ENCODE measurements at regions not wholly inside any gene's neighbourhood (a gene's known extent, or its start where the extent isn't known, plus 50 kb on each side); places are given as distances from the start of the nearest gene placed in this dataset.

- TF ChIP-seq YY1 (IDR thresholded peaks at IDR 0.05; ENCODE audit: insufficient read depth, insufficient read length) (no peak), ZNF274 (IDR thresholded peaks at IDR 0.05; ENCODE audit: low read depth, low read length) (no peak), SUZ12 (IDR thresholded peaks at IDR 0.05; ENCODE audit: extremely low read depth, insufficient read depth, insufficient read length) (no peak)
Measured at GRCh38 chr4:181760560-181760959, 482.6 kb upstream of the TENM3 start.

Data from NT2/D1 (cell line).